H1 (cell line): ENCODE measurements at regions not wholly inside any gene's neighbourhood (a gene's known extent, or its start where the extent isn't known, plus 50 kb on each side); places are given as distances from the start of the nearest gene placed in this dataset.

ENCODE experiments used
- ATF3 ChIP-seq: IDR thresholded peaks from 2 replicates; pipeline ENCODE4 v1.6.1; 2011; ENCODE audit warnings: low read depth, mild to moderate bottlenecking, low read length; ENCODE audit not compliant: insufficient read depth
- CTCF ChIP-seq, 3 experiments: IDR thresholded peaks; 1 replicate in 2 of 3; 2 replicates in 1 of 3; pipeline versions ENCODE4 v1.5.1 to v1.6.1; 2011; ENCODE audit warnings: low read length in 3 of 3, mild to moderate bottlenecking in 3 of 3, inconsistent platforms in 2 of 3, low read depth in 1 of 3, moderate library complexity in 1 of 3; ENCODE audit not compliant: insufficient read depth in 1 of 3; ENCODE audit errors: control extremely low read depth in 1 of 3
- EZH2 ChIP-seq: fragments of 200-600 bp; sonication (generic); IDR thresholded peaks from 2 replicates; pipeline ENCODE4 v1.7.1; 2012; ENCODE audit warnings: low read depth, mild to moderate bottlenecking, moderate library complexity, low read length, inconsistent platforms; ENCODE audit not compliant: severe bottlenecking
- NRF1 ChIP-seq: IDR thresholded peaks from 2 replicates; pipeline ENCODE4 v1.6.1; 2011; ENCODE audit warnings: mild to moderate bottlenecking, low read depth, low read length, improper control_type of control experiment
- SIN3A ChIP-seq, 2 experiments: IDR thresholded peaks in 1 of 2; conservative IDR thresholded peaks in 1 of 2; 2 replicates each; pipeline ENCODE4 v1.6.1; 2011 to 2012; ENCODE audit warnings: low read length in 2 of 2, improper control_type of control experiment in 1 of 2, low read depth in 1 of 2, mild to moderate bottlenecking in 1 of 2
- SIRT6 ChIP-seq: IDR thresholded peaks from one replicate; pipeline ENCODE4 v1.7.1; 2012; ENCODE audit warnings: low read length, inconsistent platforms
- TCF12 ChIP-seq: IDR thresholded peaks from 2 replicates; pipeline ENCODE4 v1.6.1; 2011; ENCODE audit warnings: low read depth, mild to moderate bottlenecking, low read length
- TEAD4 ChIP-seq: IDR thresholded peaks from 2 replicates; pipeline ENCODE4 v1.6.1; 2012; ENCODE audit warnings: low read depth, low read length, inconsistent platforms, mixed read lengths

GRCh38 chr21:28627261-28627660 is 365.4 kb downstream of the LTN1 start (continued):
- TF ChIP-seq CTCF (IDR thresholded peaks at IDR 0.05; ENCODE audit: control extremely low read depth in 1 of 3, insufficient read depth in 1 of 3, low read depth in 1 of 3, low read length in 3 of 3) = no peak
- no peak for TF ChIP-seq SIN3A (conservative IDR thresholded peaks at IDR 0.05 in 1 of 2, IDR thresholded peaks at IDR 0.05 in 1 of 2; ENCODE audit: low read depth in 1 of 2, low read length in 2 of 2)
- no peak for TF ChIP-seq TEAD4
- TF ChIP-seq TCF12 = no peak
- no peak for TF ChIP-seq SIRT6
- TF ChIP-seq NRF1 = no peak
- no peak for TF ChIP-seq EZH2
- TF ChIP-seq ATF3 = no peak
